AG04450 (cell line): ENCODE measurements at regions not wholly inside any gene's neighbourhood (a gene's known extent, or its start where the extent isn't known, plus 50 kb on each side); places are given as distances from the start of the nearest gene placed in this dataset. TPM values are rescaled to one million over a fixed set of nuclear protein-coding genes. Genes with fewer than 3 reads are reported as not detected.

Source experiments
- CTCF ChIA-PET: fragments of 300-600, 350-600 bp; formaldehyde crosslinking; extraction: SDS; loops from one replicate; lab custom pipeline; 2022; ENCODE audit warnings: antibody characterized with exemption, inconsistent platforms; lab: Charles Lee
- POLR2A ChIA-PET: fragments of 350-600 bp; formaldehyde crosslinking; extraction: SDS; loops from one replicate; lab custom pipeline; 2021; ENCODE audit warnings: antibody characterized with exemption, inconsistent platforms; lab: Yijun Ruan, JAX
- DNase-seq: peaks from one replicate; pipeline ENCODE4 v3.0.0-alpha.2; 2011; ENCODE audit warnings: low read depth, low spot score
- H3K27ac ChIP-seq: one replicate; pipeline ENCODE4 v1.5.1; 2012; ENCODE audit warnings: low read depth, low read length, control low read depth
- H3K27me3 ChIP-seq: one replicate; pipeline ENCODE4 v1.6.0; 2012; ENCODE audit warnings: low read length; ENCODE audit not compliant: control insufficient read depth, insufficient read depth
- H3K4me3 ChIP-seq: 2 replicates; pipeline ENCODE4 v1.5.1; 2011; ENCODE audit warnings: mild to moderate bottlenecking, low read depth, low read length, control low read depth
- H3K9me3 ChIP-seq: 2 replicates; pipeline ENCODE4 v1.5.1; 2012; ENCODE audit warnings: low read length; ENCODE audit not compliant: control insufficient read depth, insufficient read depth
- small RNA-seq: library from RNA; depleted of rRNA; stranded (forward); fragments of <200 nt; gene quantifications from one replicate; pipeline ENCODE3, GENCODE V24; 2012; ENCODE audit warnings: low read depth; ENCODE audit not compliant: insufficient read length
- TF ChIP-seq, protein P1 (sequence below): IDR thresholded peaks from 2 replicates; pipeline ENCODE4 v1.5.1; 2011; ENCODE audit warnings: low read depth, low read length, control low read depth, inconsistent platforms

DNA sequence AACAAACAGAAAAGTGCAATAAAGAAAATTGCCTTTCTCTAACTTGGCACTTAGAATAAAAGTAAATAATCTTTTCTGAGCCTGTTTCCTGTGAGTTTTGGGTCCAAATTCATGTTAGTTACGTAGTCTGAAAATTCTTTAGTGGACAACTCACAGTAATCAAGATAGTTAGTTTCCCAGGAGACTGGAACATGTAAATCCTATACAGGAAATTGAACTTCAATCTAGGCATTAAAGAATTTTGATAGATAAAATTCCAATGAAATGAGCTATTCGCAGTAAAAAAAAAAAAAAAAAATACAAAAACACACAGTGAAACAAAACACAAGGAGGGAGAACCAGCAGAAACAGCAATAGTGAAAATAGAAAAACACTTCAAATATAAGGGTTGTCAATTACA is 83.8 kb upstream of the REG3G start:
- ChIA-PET CTCF (no interaction called here), POLR2A (no interaction called here)
- Histone ChIP-seq H3K4me3 (no peak overlapping the region), H3K27ac (no peak overlapping the region), H3K27me3 (no peaks in the 10 kb centered on the region), H3K9me3 (peaks cover 7% of the 10 kb centered on the region; the same call in 1 of the 2 replicates)
- TF ChIP-seq, protein P1, sequence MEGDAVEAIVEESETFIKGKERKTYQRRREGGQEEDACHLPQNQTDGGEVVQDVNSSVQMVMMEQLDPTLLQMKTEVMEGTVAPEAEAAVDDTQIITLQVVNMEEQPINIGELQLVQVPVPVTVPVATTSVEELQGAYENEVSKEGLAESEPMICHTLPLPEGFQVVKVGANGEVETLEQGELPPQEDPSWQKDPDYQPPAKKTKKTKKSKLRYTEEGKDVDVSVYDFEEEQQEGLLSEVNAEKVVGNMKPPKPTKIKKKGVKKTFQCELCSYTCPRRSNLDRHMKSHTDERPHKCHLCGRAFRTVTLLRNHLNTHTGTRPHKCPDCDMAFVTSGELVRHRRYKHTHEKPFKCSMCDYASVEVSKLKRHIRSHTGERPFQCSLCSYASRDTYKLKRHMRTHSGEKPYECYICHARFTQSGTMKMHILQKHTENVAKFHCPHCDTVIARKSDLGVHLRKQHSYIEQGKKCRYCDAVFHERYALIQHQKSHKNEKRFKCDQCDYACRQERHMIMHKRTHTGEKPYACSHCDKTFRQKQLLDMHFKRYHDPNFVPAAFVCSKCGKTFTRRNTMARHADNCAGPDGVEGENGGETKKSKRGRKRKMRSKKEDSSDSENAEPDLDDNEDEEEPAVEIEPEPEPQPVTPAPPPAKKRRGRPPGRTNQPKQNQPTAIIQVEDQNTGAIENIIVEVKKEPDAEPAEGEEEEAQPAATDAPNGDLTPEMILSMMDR = no peak
- DNase-seq = no peak

DNA sequence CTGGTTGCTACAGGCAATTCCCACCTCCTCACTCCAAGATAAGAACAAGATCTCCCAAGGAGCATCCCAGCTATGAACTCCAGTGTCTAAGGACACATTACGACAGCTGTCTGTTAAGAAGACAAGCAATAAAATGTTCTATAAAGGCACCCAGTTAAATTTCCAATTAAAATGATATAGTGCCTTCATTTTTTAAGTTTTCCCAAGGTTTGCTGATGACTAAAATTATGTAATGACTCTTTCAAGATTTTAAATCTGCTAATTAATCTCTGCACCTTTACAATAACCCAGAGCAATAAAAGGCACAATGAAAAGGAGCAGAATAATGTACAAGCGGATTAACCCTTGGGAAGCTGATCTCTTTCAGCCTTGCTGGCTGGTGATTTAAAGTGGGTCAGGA is 61.6 kb upstream of the REG3G start:
- peaks cover 14% of the 10 kb centered on the region for H3K9me3 ChIP-seq
- no peak for DNase-seq
- CTCF ChIA-PET = no interaction called here
- POLR2A ChIA-PET = no interaction called here
- TF ChIP-seq, protein P1 = no peak
- no peak overlapping the region for H3K4me3 ChIP-seq
- H3K27ac ChIP-seq = no peak overlapping the region
- H3K27me3 ChIP-seq = no peaks in the 10 kb centered on the region

DNA sequence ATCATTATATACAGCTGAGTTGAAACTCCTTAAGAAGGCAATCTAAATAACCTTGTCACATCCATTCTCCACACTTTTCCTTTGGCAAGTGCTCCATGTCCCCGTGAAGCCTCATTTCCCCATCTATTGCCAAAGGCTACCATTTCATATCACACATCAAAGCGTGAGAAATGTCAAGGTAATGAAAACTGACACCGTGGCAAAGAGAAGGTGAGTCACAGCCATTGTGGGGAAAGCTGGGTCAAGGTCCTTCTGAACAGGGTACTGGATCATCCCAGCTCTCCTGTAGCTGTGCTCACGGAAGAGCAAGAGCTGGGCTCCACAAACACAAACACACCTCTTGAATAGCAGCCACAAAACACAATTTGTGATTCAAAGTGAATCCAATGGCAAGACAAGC is 58.2 kb upstream of the REG3G start:
- POLR2A ChIA-PET = no interaction called here
- Histone ChIP-seq H3K27ac (no peak overlapping the region), H3K4me3 (no peak overlapping the region), H3K9me3 (peaks cover 9% of the 10 kb centered on the region; the same call in 1 of the 2 replicates), H3K27me3 (no peaks in the 10 kb centered on the region)
- DNase-seq = no peak
- CTCF ChIA-PET = no interaction called here
- TF ChIP-seq, protein P1 = no peak

DNA sequence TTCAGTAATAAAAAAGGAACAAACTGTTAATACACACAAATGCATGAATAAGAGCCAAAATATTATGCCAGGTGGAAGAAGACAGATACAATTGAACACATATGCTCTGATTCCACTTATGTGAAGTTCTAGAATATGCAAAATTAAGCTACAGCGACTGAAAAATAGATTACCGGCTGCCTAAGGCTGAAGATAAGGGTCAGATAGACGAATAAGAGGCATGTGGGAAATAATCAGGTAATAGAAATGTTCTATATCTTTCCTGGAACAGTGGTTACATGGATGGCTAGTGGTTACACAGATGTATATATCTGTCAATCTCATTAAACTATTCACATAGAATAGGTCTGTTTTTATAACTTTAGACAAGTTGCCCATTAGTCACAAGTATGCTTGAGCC is 51.9 kb upstream of the REG3G start:
- ChIA-PET POLR2A (no interaction called here), CTCF (no interaction called here)
- H3K9me3 ChIP-seq = peaks cover 4% of the 10 kb centered on the region
- no peak for DNase-seq
- H3K27ac ChIP-seq = no peak overlapping the region
- TF ChIP-seq, protein P1 = no peak
- no peak overlapping the region for H3K4me3 ChIP-seq
- no peaks in the 10 kb centered on the region for H3K27me3 ChIP-seq

Small RNA genes lying in the stretch of these regions (small RNA-seq; reads per million reads assigned to genes)
- gene RNU6-812P (not detected), gene RNU6-827P (not detected)
